HG02623 (cell line): ENCODE measurements at regions not wholly inside any gene's neighbourhood (a gene's known extent, or its start where the extent isn't known, plus 50 kb on each side); places are given as distances from the start of the nearest gene placed in this dataset.
"Not testable (repeated sequence)": the region's sequence is repeated elsewhere in the genome, so short reads cannot be mapped to it uniquely, and the experiment has no call there.

Experiments
- ATAC-seq: cut with Tn5 transposase; IDR thresholded peaks from one replicate; pipeline ENCODE4 v1.9.1; 2021; ENCODE audit warnings: moderate library complexity; ENCODE audit not compliant: unreplicated experiment

DNA sequence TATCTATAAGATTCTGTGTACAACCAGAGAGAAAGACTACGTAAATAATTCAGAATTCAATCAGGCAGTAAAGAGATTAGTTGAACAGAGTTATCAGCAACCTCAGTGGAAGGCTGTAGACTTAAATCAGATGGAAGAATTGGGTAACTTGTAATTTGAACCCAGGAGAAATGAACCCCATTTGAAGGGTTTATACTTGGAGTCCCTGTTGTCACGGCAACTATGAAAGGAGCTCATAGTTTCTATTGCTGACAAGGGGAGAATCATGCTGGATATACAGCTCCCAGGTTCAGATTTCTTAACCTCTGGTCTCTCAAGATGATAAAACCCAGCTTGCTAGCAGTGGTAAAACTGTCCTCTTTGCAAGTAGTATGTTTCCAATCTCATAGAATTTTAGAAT, 54.4 kb upstream of the BMP4 start:
- ATAC-seq, result no peak

DNA sequence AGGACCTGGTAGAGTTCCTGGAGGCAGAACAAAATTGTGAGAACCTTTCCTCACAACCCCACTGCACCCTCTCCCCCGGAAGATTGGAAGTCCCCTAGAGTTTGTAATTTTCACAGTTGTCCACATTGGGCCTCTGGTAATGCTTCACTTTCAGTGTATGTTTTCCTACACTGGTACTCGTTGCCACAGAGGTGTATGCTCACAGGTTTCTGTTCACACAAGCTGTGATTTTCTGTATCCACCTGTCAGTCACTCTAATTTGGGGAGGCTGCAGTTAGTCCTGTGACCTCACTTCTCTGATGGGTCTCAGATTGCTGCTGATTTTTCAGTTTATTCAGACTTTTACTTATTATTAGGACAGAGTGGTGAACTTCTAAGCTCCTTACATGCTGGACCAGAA, 66.4 kb upstream of the BMP4 start:
- ATAC-seq, result no peak

DNA sequence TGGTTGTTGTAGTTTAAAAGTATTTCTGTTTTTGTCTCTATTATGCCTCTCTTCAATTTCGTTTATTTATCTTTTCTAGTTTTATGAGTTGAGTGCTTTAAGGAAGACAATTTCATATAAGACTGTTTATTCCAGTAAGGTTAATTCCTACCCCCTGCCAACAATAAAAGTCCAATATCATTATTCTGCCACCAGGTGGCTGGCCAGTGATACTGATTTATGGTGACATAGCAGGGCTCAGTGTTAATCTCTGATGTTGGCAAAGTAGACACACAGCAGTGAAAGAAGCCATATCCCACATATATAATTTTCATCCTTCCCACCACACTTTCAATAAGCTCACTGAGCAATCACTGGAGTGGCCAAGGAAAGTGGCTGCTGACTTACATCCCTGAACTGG, 69.0 kb upstream of the BMP4 start:
- ATAC-seq, result no peak

DNA sequence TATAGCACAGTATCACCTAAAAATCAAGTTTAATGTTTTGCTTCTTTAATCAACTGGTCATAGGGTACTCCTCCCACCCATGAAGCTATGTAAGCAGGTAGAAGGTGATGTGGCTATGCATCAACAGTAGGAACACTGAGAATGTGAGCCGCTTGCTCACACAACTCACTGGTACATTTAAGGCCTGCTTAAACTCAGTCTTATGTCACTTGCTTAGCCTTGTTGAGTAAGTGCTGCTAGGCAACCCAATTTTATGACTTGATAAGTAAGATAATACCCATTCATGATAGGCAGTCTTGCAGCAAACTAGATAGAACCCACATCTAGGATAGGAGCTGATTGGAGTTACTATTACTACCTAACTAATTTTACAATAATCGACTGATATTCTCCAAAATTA, 70.0 kb upstream of the BMP4 start:
- ATAC-seq, result no peak

DNA sequence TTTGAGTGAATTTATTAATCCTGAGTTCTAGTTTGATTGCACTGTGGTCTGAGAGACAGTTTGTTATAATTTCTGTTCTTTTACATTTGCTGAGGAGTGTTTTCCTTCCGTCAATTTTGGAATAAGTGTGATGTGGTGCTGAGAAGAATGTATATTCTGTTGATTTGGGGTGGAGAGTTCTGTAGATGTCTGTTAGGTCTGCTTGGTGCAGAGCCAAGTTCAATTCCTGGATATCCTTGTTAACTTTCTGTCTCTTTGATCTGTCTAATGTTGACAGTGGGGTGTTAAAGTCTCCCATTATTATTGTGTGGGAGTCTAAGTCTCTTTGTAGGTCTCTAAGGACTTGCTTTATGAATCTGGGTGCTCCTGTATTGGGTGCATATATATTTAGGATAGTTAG, 74.4 kb upstream of the BMP4 start:
- not testable (repeated sequence) for ATAC-seq

DNA sequence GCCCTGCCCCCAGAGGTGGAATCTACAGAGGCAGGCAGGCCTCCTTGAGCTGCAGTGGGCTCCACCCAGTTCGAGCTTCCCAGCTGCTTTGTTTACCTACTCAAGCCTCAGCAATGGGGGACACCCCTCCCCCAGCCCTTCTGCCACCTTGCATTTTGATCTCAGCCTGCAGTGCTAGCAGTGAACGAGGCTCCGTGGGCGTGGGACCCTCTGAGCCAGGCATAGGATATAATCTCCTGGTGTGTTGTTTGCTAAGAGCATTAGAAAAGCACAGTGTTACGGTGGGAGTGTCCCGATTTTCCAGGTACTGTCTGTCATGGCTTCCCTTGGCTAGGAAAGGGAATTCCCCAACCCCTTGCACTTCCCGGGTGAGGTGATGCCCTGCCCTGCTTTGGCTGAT, 76.7 kb upstream of the BMP4 start:
- not testable (repeated sequence) for ATAC-seq

DNA sequence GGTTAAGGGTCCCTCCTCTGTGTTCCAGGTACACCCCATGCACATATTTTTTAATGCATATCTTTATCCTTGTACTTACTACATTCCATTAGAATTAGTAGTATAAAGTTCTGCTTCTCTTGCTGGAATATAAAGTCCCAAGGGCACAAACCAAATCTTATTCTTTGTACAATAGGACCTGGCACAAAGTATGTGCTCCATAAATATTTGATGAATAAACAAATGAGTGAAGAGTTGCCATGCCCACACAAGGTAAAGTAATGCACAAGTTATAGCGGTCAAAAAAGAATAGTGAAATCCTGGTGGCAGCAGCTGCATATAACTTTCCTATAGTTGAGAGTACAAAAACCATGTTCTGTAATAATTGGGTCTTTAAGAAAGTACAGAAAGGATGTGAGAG, 82.1 kb upstream of the BMP4 start:
- ATAC-seq, result no peak

DNA sequence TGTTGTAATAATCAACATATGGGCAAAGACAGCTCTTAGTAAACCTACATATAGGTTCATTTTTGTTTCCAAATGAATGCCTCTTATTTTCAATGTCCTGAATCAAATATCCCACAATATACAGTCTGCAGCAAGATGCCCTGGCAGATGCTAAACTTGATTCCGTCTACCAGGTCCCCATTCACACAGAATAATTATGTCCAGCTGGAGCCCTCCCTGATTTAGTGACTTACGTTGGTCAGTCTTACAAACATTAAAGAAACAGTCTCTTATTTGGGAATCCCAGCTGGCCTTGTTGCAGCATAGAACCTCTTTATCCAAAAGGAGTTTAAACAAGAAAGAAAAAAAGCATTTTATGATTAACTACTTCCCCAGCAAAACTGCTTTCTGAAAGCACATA, 82.7 kb upstream of the BMP4 start:
- no peak for ATAC-seq

DNA sequence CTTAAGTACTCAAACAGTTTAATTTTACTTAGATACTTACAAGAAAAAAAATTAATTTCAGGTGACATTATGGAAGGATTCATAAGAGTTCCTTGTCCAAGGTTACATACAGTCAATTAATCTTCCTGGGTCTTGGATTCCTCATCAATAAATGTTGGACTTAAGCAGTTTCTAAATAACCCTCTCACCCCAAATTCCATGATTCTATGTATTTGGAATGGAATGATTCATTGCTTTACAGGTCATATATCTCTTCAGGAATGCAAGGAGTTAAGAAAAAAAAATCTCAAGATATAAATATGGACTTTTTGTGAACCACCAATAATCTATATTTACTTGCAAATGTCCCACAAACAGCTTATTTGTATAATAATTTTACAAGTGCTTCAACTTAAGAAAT, 84.2 kb upstream of the BMP4 start:
- no peak for ATAC-seq

DNA sequence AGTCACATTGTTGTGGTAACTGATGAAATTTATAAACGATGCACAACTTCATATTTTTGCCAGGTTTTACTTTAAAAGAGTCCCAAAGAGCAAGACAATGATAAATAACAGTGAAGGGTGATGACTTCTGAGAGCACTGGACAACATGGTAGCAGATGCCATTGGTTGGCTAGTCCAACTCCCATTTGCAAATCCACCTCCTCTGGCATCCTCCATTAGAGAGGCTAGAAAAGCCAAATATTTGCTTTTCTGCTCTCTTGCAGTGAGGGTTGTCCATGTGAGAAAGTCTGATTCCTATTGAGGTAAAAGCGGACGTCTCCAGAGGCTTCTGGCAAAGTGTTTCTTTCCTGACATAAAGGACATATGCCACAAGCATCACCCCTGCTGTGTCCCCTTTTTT, 89.6 kb upstream of the BMP4 start:
- ATAC-seq, result no peak

DNA sequence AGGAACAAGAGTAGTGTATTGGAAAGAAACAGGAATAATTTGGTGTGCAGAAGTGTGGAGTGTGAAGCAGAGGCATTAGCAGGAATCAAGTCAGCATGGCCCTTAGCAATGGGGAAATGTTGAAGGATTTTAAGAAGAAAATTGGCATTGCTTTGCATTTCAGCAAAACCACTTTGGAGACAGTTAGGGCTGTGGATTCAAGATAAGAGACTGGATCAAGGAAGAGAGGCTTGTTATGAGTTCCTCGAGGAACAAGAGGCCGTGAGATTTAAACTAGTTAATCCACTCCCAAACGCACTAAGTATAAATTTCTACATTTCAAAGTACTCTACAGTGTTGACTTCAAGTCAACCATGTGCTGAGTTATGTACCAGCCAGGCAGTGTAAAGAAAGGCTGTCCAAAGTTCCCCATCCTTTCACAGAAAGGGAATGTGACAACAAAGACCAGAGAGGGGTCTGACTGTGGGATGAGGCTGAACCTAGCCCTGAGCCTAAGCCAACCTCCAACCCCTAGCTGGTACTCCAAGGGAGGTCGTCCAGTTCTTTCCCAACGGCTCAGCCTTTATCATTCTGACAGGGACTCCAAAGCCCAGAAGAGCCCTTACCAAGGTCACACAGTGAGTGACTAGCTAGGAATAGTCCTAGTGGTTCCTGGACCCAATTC, 91.2 kb upstream of the BMP4 start:
- ATAC-seq, result no peak

DNA sequence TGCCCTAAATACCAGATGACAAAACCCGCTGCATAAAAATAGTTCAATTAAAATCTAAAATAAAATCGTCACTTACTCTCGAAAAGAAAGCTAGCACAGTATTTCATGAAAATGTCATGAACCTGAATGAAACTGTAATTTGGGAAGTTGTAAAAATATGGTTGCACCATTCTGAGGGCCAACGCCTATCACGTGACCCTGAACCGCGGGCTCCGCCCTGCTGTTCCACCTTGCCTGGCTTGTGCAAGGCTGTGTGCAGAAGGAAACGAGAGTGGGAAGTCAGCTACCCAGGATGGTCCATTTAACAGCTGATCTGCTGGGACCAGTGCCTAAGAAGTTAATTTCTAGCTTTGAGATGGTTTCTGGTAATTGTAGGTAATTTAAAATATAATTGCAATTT, 91.7 kb upstream of the BMP4 start:
- ATAC-seq, result no peak

DNA sequence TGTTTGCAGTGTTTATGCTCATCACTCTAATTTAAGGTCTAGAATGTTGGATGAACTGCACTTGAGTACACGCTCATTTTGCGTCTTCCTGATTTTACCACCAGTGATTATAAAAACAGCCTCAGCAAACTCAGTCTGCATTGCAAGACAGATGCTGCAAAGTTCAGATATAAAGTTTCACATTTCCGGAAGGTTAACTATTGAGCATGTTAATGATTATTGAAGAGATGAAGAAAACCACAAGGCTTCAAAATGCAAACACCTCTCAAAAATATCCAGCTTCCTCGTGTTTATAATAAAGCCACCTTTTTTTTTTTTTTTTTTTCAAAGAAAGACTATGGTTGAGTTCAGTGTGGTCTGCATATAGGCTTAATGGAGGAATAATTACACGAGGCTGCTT, 92.1 kb upstream of the BMP4 start:
- no peak for ATAC-seq

DNA sequence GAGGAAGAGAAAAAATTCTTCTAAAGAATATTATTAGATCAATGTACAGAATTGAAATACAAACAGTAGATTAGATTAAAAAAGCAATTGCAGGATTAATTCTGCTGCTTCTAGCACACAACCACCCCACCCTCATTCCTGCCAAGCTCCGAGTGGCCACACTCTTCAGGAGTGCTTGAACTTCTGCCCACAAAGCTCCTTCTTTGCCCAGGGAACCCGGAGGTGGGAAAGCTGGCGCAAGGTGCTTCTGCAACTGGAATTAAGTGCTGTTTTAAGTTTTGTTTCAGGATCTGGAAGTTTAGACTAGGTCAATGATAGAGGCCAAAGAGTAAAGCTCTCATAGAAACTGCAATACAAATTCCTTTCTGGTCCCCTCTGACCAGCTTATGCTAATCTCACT, 94.1 kb upstream of the BMP4 start:
- no peak for ATAC-seq

DNA sequence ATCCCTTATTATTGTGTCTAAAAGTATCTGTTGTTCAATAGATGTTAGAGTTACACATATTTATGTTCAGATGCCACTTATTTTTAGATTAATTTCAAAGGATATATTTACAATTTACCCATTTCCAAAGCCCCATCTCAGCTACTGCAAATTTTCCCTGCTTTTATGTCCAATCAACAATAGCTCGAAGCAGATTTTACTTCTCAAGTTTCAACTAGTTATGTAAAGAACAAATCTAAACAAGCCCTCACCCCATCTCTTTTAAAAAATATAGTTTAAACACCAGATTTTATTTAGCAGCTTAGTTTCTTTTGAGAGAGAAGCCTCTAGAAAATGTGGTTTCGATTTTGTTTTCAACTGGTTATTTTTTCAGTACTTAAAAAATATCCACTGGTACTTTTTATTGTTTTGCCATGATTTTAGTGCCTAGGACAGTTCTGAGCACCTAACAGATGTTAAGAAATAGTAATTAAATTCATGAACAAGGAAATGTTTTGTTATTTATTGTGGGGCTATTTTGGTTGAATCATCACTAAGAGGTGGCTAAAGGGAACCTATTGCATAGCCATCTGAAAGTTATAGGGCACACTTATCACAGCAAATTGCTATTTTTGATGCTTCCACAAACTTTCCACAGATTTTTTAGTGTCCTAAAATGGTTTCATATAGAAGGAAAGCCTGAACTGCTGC, 96.2 kb upstream of the BMP4 start:
- ATAC-seq, result no peak

DNA sequence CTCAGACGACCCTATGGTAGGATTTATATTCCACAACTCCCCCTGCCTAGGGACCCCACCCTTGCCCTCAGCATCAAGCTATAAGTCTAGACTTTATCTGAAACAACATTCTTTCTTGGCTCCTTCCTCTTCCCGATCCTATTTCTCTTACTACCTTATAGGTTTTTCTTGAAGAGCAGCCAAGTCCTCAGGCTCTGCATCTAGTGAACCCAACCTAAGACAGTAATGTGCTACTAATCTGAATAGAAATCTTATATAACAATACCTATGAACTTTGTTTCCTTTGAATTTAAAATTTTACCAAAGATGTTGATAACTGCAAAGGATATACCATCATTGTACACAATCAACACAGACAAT, 96.7 kb upstream of the BMP4 start:
- no peak for ATAC-seq

DNA sequence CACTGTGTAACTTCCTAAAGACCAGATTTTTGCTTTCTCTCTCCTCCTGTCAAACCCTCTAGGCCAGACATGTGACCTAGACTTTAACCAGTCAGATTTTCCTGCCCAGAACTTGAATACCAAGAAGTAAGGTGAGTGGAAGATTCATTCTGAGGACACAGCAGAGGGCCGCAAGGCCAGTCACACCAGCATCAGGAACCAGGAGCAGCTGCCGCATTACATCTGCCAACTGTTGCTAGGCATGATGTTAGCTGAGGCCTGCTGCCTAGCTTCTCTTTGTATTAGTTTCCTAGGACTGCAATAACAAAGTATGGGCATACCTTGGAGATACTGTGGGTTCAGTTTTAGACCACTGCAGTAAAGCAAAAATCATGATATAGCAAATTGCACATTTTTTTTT, 101.9 kb upstream of the BMP4 start:
- ATAC-seq, result no peak

DNA sequence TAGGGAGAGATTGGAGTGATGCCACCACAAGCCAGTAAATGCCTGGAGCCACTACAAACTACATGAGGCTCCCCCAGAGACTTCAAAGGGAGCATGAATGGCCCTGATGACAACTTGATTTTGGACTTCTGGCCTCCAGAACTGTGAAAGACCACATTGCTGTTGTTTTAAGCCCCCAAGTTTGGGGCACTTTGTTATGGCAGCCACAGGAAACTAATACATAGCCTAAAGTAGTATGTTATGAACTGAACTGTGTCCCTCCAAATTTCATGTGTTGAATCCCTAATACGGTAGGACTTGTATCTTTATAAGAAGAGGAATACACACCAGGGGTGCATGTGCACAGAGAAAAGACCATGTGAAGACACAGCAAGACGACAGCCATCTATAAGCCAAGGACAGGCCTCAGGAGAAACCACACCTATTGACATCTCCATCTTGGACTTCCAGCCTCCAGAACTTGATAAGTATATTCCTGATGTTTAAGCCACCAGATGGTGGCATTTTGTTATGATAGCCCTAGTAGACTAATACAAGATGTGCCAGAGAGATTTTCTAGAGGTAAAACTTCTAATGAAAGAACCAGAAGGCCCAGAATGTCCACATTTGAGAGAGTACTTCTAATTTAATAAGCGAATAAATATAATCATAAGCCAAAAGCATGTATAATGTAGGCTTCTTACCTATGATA, 127.1 kb upstream of the BMP4 start:
- no peak for ATAC-seq

DNA sequence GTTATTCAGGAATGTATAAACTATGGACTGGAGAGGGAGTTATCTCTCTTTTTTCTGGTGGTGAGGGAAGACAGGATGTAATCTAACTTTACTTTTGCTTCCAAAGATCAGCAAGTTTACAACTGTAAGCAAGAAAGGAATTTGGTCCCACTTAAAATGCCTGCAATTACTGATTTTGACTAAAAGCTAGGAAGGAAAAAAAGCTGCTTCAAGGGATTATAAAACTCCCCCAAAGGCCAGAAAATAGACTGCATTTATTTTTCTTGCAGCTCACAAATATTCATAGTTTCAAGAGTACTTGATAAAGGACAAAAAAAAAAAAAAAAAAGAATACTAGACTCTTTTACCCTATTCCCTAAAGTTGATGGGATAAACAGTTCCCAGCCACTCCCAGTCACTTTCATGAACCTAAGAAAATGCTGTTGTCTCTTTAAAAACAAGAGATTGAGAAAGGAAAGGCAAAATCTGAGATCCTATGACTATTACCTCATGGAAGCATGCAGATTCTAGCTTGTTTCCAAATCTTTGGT, 128.7 kb upstream of the BMP4 start:
- no peak for ATAC-seq

DNA sequence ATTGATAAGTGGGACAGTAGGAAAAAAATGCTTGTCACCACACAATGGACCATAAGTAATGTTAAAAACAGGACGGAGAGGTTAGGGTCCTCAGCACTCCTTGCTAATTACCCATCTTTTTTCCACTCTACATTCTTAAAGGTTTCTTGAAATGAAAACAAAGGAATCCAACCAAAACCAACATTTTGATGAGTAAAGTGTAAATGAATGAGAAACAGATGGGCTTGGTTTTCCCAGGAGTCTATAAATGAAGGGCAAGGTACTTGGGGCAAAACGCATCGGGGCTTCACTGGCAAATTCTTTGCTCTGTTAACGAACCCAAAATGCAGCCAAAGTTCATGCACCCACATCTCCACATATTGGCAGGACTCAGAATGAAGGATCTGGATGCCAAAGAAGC, 129.2 kb upstream of the BMP4 start:
- ATAC-seq, result no peak

DNA sequence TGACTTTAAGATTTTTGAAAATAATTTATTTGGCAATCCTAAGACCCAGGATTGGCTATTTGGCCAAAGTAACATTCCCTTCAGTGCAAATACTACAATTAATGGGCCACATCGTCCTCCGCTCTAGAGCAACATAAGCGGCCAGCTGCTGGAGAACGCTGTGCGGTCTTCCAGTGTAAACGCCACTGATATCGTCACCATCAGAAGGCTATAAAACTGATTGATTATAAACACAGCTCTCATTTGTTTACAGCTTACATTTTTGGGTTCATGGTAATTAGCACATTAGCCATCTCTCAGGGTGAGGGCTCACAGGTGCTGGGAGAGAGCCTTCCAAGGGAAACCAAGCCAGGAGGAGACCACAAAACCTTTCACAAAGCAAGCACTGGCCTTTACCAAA, 130.1 kb upstream of the BMP4 start:
- ATAC-seq, result no peak

DNA sequence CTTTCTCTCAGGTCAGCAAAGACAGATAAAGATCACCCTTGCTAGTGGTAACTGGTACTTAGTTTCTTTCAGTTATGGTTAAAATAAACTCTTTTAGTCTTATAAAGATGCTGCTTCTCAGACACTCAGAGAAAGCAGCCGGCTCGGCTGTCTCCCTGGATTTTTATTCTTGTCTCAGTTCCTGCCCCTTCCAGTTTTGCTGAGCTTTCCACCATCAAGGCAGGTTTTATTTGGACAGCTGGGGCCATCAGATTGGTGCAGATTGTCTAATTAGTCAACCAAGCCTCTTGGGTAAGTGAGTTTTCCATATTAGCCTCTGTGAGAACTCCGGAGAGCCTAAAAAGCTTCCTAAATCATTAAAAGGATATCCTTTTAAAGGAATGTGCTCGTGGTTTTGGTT, 130.8 kb upstream of the BMP4 start:
- ATAC-seq, result no peak
